Chondrocyte (in vitro differentiated cells): ENCODE measurements at regions not wholly inside any gene's neighbourhood (a gene's known extent, or its start where the extent isn't known, plus 50 kb on each side); places are given as distances from the start of the nearest gene placed in this dataset.

Source experiments
- DNase-seq: peaks from one replicate; pipeline ENCODE4 v3.0.0; 2021; ENCODE audit warnings: mixed read lengths, low spot score
- H3K27ac Mint-ChIP-seq: one replicate; pipeline ENCODE4 v1.8.0; 2021; ENCODE audit warnings: mild to moderate bottlenecking, moderate library complexity, mixed read lengths; ENCODE audit not compliant: unreplicated experiment
- H3K27me3 Mint-ChIP-seq: 2 replicates; pipeline ENCODE4 v1.8.0; 2021; ENCODE audit warnings: low read depth, mixed read lengths
- H3K36me3 Mint-ChIP-seq: 2 replicates; pipeline ENCODE4 v1.8.0; 2021; ENCODE audit warnings: low read depth, mixed read lengths
- H3K4me1 Mint-ChIP-seq: 2 replicates; pipeline ENCODE4 v1.8.0; 2021; ENCODE audit warnings: low read depth, mild to moderate bottlenecking, mixed read lengths
- H3K4me3 Mint-ChIP-seq: one replicate; pipeline ENCODE4 v1.8.0; 2021; ENCODE audit warnings: mild to moderate bottlenecking, moderate library complexity, mixed read lengths; ENCODE audit not compliant: unreplicated experiment
- H3K9me3 Mint-ChIP-seq: 2 replicates; pipeline ENCODE4 v1.8.0; 2021; ENCODE audit warnings: low read depth, mixed read lengths
- CTCF ChIP-seq: fragments of 200-600 bp; sonication (generic); IDR thresholded peaks from 2 replicates; pipeline ENCODE4 v1.5.0; 2021; ENCODE audit warnings: antibody characterized with exemption, mild to moderate bottlenecking, moderate library complexity

- no peak for DNase-seq
- Mint-ChIP-seq H3K27ac (no peak overlapping the region), H3K9me3 (no peaks in the 10 kb centered on the region), H3K4me1 (peaks cover 2% of the 10 kb centered on the region), H3K27me3 (no peaks in the 10 kb centered on the region), H3K36me3 (no peaks in the 10 kb centered on the region), H3K4me3 (no peak overlapping the region)
- TF ChIP-seq CTCF = no peak
Observed at GRCh38 chr17:14755002-14755401, 454.1 kb downstream of the HS3ST3B1 start.

- Mint-ChIP-seq H3K4me3 (no peak overlapping the region), H3K27ac (no peak overlapping the region), H3K27me3 (no peaks in the 10 kb centered on the region), H3K9me3 (no peaks in the 10 kb centered on the region), H3K36me3 (peaks cover 2% of the 10 kb centered on the region), H3K4me1 (no peaks in the 10 kb centered on the region)
- DNase-seq = no peak
- no peak for TF ChIP-seq CTCF
Observed at GRCh38 chr17:14753383-14753782, 452.5 kb downstream of the HS3ST3B1 start.

- Mint-ChIP-seq H3K27me3 (no peaks in the 10 kb centered on the region), H3K4me3 (no peak overlapping the region), H3K36me3 (peaks cover 2% of the 10 kb centered on the region), H3K4me1 (no peaks in the 10 kb centered on the region), H3K9me3 (no peaks in the 10 kb centered on the region), H3K27ac (no peak overlapping the region)
- TF ChIP-seq CTCF = no peak
- no peak for DNase-seq
Observed at GRCh38 chr17:14752011-14752410, 451.1 kb downstream of the HS3ST3B1 start.

- H3K9me3 Mint-ChIP-seq = no peaks in the 10 kb centered on the region
- TF ChIP-seq CTCF = no peak
- H3K36me3 Mint-ChIP-seq = peaks cover 2% of the 10 kb centered on the region
- DNase-seq = no peak
- H3K4me1 Mint-ChIP-seq = peaks cover 2% of the 10 kb centered on the region
- no peak overlapping the region for H3K4me3 Mint-ChIP-seq
- H3K27ac Mint-ChIP-seq = no peak overlapping the region
- no peaks in the 10 kb centered on the region for H3K27me3 Mint-ChIP-seq
Observed at GRCh38 chr17:14750866-14751265, 450.0 kb downstream of the HS3ST3B1 start.

- Mint-ChIP-seq H3K27ac (no peak overlapping the region), H3K9me3 (no peaks in the 10 kb centered on the region), H3K27me3 (no peaks in the 10 kb centered on the region), H3K36me3 (peaks cover 2% of the 10 kb centered on the region), H3K4me1 (peaks cover 14% of the 10 kb centered on the region), H3K4me3 (no peak overlapping the region)
- DNase-seq = no peak
- no peak for TF ChIP-seq CTCF
Observed at GRCh38 chr17:14749269-14749668, 448.4 kb downstream of the HS3ST3B1 start.
